ENCODE measurements at regions not wholly inside any gene's neighbourhood (a gene's known extent, or its start where the extent isn't known, plus 50 kb on each side); places are given as distances from the start of the nearest gene placed in this dataset.

- in situ Hi-C loops (cut with HindIII; ENCODE audit: low pct_unique_long_range_greater_than_20kb, low sequenced_read_pairs) (no loop called here), intact Hi-C loops (cut with micrococcal nuclease; ENCODE audit: unreplicated experiment) (no loop called here)
- POLR2A ChIA-PET: no interaction called here
- H3K4me3 ChIP-seq (ENCODE audit: low read depth in 2 of 2, low read length in 2 of 2): no peak overlapping the region
- no peaks in the 10 kb centered on the region for H3K27me3 ChIP-seq (ENCODE audit: control insufficient read depth, insufficient read depth, low read length)
- CTCF ChIA-PET: no interaction called here
- H3K4me1 ChIP-seq (ENCODE audit: control insufficient read depth, insufficient read depth, low read length): no peaks in the 10 kb centered on the region
- no TSS peak for BruUV-seq (replicated peaks)
- no peaks in the 10 kb centered on the region for H3K36me3 ChIP-seq (ENCODE audit: control insufficient read depth, insufficient read depth, low read length)
- H3K9me3 ChIP-seq (ENCODE audit: control insufficient read depth, insufficient read depth, low read depth, low read length): no peaks in the 10 kb centered on the region
- no peak for DNase-seq (ENCODE audit: low read depth, low spot score)
- TF ChIP-seq POLR2AphosphoS5 (IDR thresholded peaks at IDR 0.05; ENCODE audit: low read depth, low read length) (no peak), CTCF (IDR thresholded peaks at IDR 0.05) (no peak), TCF7L2 (IDR thresholded peaks at IDR 0.05; ENCODE audit: low read depth, low read length) (no peak), SIN3A (IDR thresholded peaks at IDR 0.05; ENCODE audit: borderline replicate concordance, insufficient read depth, low read depth, low read length) (no peak), REST (IDR thresholded peaks at IDR 0.05; ENCODE audit: insufficient read depth in 1 of 2, low read depth in 2 of 2, low read length in 1 of 2) (no peak)
- H3K27ac ChIP-seq (ENCODE audit: low read length): no peak overlapping the region
- ATAC-seq: no peak
Observed at GRCh38 chr21:32184485-32184884, 94.4 kb downstream of the MIS18A start.

- ATAC-seq (no peak), DNase-seq (ENCODE audit: low read depth, low spot score) (no peak)
- TF ChIP-seq TCF7L2 (IDR thresholded peaks at IDR 0.05; ENCODE audit: low read depth, low read length) (no peak), POLR2AphosphoS5 (IDR thresholded peaks at IDR 0.05; ENCODE audit: low read depth, low read length) (no peak), SIN3A (IDR thresholded peaks at IDR 0.05; ENCODE audit: borderline replicate concordance, insufficient read depth, low read depth, low read length) (no peak), CTCF (IDR thresholded peaks at IDR 0.05) (no peak), REST (IDR thresholded peaks at IDR 0.05; ENCODE audit: insufficient read depth in 1 of 2, low read depth in 2 of 2, low read length in 1 of 2) (no peak)
- in situ Hi-C loops (cut with HindIII; ENCODE audit: low pct_unique_long_range_greater_than_20kb, low sequenced_read_pairs): no loop called here
- intact Hi-C loops (cut with micrococcal nuclease; ENCODE audit: unreplicated experiment): no loop called here
- no peak overlapping the region for H3K27ac ChIP-seq (ENCODE audit: low read length)
- no peaks in the 10 kb centered on the region for H3K4me1 ChIP-seq (ENCODE audit: control insufficient read depth, insufficient read depth, low read length)
- ChIA-PET CTCF (no interaction called here), POLR2A (no interaction called here)
- H3K36me3 ChIP-seq (ENCODE audit: control insufficient read depth, insufficient read depth, low read length): no peaks in the 10 kb centered on the region
- H3K9me3 ChIP-seq (ENCODE audit: control insufficient read depth, insufficient read depth, low read depth, low read length): no peaks in the 10 kb centered on the region
- H3K27me3 ChIP-seq (ENCODE audit: control insufficient read depth, insufficient read depth, low read length): no peaks in the 10 kb centered on the region
- BruUV-seq (replicated peaks): no TSS peak
- H3K4me3 ChIP-seq (ENCODE audit: low read depth in 2 of 2, low read length in 2 of 2): no peak overlapping the region
Observed at GRCh38 chr21:32184065-32184464, 94.8 kb downstream of the MIS18A start.

Measured in Panc1 (cell line).